GM18499 (cell line): ENCODE measurements at regions not wholly inside any gene's neighbourhood (a gene's known extent, or its start where the extent isn't known, plus 50 kb on each side); places are given as distances from the start of the nearest gene placed in this dataset.

Experiments
- ATAC-seq: cut with Tn5 transposase; IDR thresholded peaks from one replicate; pipeline ENCODE4 v1.9.1; 2021; ENCODE audit warnings: moderate number of reproducible peaks; ENCODE audit not compliant: insufficient read depth, unreplicated experiment

- ATAC-seq, result no peak
These were observed 157.6 kb upstream of the OLIG3 start for GRCh38 chr6:137651591-137652335.

DNA sequence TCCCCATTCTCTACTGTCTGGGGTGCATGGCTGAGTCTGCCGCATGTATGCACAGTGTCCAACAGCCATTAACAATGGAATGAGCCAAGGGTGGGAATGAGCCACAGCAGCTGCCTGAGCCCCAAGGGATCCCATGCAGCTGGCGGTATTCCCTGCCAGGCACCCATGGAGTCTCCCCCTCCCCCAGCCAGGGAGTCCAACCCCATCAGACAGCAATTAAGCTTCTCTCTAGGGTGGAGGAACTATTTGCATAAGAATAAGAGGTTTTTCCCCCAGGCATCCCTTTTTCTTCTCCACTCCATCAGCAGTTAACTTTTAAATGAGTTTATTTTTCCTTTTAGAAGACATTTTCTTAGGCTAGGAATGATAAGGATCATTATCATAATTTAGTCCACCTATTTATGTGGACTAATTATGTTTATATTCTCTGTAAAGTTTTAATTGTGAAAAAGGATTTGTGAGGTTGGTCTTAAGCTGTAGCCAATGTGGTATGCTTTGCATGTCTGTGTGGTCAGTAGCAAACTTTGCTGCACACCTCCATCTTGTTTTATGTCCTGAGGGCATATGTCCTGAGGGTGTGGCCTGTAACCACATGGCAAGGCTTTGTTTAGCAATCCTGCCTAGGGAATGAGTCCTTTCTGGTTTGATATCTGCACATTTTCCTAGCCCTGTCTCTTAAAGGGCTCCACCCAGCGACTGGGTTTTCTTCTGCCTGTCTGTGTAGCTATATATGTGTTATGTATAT is 158.9 kb upstream of the OLIG3 start:
- no peak for ATAC-seq

- no peak for ATAC-seq
These were observed 159.5 kb upstream of the OLIG3 start for GRCh38 chr6:137653706-137654059.

DNA sequence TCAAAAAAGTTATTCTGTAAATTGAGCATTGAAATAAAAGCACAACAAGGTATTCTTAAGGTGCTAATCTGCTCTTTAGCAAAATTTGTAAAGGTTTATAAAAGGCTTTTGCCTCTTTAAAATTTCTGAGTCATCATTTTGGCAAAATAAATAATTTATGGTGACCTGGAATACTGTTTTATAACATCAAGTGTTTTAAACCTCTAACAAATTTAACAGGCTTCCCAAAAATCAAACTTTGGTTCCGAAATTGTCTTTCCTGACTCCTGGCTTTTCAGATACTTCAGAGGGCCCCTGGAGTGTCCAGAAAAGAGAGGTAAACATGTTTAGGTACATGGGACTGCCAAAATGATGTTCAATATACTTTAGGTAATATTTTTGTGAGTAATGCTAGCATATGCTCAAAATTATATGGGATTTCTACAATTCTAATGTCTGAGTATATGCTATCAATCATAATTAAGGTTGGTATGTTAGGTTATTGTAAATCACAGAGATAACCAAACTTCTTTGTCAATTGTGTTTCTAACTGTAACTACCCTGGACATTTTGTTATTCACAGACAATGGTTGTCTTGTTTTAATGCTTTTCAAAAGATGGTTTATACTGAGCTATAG is 160.3 kb upstream of the OLIG3 start:
- no peak for ATAC-seq

DNA sequence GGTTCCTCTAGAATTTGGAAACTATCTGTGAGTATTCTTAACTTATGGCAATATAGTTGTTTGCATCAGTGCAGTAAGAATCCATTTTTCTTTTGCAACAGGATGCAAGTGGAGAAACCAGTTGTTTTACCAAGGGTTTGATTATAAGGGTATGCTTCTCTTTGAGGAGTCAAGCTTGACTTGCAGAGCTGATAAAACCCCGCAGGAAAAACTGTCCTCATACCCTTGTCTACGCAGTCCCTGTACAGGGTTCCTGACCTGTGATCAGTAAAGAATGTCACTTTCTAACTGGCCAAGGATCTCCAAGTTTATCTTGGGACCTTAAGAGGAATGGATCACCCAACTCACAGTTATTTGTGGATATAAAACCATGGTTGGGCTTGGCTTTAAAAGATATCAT is 161.1 kb upstream of the OLIG3 start:
- ATAC-seq, result no peak

GRCh38 chr6:137656735-137657134 is 162.5 kb upstream of the OLIG3 start:
- no peak for ATAC-seq

DNA sequence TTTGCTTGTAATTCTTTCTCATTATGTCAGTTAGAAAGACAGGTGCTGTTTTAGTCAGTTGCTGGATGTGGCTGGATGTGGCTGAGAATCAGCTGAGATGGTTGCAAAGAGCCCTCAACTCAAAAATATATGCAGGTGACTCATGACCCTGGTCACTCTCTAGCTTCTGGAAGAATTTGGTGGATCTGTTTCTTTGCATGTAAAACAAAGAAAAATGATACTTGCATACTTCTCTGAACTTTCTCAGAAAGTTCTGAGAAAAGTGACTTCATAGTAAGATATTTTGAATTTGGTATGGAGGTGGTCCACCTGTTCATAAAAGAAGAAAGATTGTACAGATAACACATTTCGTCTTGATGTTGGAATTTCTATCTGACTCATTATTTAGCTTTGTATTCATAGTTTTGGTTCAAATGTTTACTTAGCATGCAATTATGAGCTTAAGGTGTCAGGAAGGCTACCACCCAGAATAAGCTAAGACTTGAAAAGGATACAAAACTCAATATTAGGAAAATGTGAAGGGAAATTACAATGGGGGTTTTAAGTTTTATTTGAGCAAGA is 163.2 kb upstream of the OLIG3 start:
- no peak for ATAC-seq

DNA sequence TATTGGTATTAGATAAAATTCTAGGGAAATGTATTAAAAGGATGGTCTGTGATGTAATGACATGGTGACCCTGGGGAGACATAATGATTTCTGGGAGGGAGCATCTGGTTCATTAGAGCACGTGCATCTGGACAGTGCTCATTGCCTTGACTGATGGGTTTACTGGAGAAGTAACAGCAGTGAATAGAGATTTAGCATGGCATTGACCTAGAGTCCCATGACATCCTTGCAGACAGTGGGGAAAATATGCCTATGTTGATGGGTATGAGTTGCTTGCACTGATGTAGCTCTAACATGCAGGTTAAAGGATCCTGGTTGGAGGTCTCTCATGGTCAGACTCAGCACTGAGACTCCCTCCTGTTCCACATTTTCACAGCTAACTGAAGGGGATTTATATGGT is 164.1 kb upstream of the OLIG3 start:
- no peak for ATAC-seq

DNA sequence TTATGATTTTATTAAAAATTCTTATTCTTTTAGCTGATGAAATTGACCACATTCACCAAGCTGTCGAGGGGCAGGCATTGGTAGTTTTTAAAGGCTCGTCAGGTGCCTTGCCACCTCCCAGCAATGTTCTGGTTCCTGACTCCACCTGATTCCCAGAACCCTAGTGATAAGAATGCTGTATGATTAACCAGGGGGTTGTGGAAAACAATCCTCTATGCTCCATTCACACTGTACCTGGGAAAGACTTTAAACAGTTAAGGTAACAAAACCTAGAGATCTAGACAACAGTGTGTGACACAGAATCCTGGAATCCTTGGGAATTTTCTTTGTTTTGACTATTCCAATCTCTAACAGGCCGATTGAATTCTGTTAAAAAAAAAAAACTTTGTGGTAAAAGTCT is 165.7 kb upstream of the OLIG3 start:
- ATAC-seq, result no peak

GRCh38 chr6:137660296-137660731 is 166.1 kb upstream of the OLIG3 start:
- no peak for ATAC-seq

DNA sequence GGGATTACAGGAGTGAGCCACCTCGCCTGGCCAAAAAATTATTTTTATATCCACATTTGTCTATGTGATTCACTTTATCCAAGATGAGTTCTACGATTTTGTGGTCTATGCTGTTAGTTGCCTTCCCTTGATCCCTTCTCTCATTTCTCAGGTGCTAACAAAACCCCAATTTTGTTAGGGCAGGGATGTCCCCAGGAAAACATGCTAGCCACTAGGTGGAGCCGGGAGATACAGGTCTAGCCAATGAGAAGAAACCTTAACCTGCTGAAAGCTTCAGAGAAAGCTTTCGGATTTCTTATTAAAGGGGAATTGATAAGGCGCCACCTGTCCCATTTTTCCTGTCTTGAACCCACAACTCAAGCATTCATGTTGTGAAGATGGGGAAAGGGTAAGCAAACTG is 167.4 kb upstream of the OLIG3 start:
- no peak for ATAC-seq

DNA sequence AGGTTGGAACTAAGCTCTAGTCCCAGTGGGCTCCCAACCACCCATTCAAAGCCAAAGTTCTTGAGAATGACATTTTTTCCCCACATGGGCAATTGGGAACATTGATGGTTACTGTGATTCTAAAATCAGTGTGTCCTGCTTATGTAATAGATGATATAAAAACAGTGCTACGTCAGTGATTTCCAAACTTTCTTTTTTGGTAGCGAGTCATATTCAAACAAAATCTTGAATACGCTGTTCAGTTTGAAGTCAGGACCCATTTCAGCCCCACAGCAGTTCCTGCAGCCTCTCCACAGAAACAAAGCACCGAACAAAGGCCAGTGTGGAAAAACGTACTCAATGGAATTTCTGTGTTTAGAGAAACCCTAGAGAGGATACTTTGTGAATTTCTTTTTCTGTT is 170.0 kb upstream of the OLIG3 start:
- ATAC-seq, result no peak

DNA sequence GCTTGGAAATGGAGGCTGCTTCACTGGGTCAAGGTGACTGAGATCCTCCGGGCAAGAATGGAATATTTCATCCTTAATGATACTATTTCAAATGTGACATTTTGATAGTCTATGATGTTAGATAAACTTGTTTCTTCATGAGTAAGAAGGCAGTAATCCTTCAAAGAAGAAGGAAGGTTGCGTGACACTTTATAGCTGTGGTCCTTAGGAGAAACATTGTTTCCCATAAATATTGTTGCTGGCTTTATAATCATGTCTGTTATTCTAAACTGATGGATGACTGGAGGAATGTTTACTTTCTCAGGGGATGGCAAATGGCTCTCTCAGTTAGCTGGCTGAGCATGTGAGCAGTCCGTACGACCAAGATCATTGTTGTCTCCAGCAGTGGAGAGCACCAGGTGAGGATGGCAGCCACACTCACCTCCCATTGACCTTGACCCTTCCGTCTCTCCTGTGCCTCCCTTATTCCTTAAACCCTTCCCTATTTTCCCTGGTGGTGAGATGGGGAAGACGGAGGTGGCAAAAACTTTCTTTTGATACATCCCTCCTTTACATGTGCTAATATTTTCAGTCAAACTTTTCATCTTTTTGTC is 171.2 kb upstream of the OLIG3 start:
- no peak for ATAC-seq

- ATAC-seq, result no peak
These were observed 172.1 kb upstream of the OLIG3 start for GRCh38 chr6:137666202-137666774.

GRCh38 chr6:137673603-137674002 is 179.4 kb upstream of the OLIG3 start:
- ATAC-seq, result no peak

GRCh38 chr6:137676888-137677287 is 182.7 kb upstream of the OLIG3 start:
- ATAC-seq, result no peak

DNA sequence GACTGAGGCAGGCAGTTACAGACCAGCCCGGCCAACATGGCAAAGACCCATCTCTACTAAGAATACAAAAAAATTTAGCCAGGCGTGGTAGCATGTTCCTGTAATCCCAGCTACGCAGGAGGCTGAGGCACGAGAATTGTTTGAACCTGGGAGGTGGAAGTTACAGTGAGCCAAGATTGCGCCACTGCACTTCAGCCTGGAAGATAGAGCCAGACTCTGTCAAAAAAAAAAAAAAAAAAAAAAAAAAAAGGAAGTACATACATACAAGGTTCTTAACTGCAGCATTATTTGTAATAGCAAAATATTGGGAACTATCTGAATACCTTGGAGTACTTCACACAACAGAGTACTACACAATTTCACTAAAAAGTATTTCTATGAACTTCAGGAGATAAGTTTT is 183.5 kb upstream of the OLIG3 start:
- no peak for ATAC-seq

DNA sequence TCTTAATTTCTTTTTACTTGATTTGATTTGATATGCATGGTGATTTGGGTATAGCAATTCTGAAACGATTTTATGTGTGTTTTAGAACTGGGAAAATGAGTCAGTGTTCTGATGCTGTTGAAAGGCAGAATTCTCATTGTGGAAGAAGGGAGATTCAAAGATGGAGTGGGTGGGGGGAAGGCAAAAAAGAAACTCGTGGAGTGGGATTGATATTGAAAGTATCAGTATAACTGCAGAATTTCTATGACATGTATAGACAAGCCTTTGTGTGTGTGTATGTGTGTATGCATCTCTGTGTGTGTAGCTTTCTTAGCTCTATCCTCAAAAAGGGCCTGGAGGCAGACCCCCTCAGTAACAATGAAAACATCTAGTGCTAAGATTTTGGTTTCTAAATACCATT is 184.3 kb upstream of the OLIG3 start:
- no peak for ATAC-seq

DNA sequence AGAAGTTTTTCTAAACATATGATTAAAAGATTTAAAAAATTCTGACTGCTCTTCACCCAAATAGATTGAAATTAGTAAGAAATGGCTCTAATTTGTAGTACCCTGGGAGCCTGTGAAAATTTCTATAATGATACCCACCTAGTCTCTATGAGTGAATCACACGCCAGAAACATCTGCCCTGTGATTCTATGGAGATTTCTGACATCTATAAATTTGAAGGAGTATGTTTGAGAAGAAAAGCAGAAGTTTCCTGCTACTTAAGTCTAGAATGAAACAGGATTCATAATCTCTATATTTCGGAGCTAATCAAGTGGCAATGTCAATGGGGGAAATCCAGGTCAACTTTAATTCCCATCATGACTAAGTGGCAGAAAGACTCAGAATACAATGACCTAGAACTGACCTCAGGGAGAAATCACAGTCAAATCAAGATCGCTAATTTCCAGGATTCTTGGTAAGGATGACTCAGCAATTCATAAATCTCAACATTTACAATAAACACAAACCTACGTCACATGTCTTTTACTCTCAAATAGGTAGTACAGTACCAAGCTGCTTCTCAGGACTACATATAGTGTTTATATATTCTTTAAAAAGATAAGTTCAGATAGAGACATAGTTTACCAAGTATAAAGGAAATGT is 186.2 kb upstream of the TNFAIP3 start:
- no peak for ATAC-seq

DNA sequence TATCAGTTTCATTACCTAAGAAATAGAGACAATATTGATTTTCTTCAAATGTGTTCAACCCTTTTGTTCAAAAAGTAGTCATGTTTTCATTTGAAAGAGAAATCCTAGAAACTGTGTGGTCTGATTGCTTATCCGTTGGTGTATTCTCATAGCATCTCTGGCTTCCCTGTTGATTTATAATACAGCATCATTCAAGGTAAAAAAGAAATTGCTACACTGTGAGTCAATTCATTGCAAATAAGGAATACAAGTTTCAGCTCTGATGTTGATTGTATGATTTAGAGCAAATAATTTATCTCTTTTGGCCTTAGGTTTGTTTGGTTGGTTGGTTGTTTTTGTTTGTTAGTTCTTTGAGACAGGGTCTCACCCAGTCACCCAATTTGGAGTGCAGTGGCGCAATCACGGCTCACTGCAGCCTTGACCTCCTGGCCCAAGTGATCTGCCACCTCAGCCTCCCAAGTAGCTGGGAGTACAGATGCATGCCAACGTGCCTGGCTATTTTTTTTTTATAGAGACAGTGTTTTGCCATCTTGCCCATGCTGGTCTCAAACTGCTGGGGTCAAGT is 185.5 kb upstream of the TNFAIP3 start:
- no peak for ATAC-seq
